ENCODE measurements at regions not wholly inside any gene's neighbourhood (a gene's known extent, or its start where the extent isn't known, plus 50 kb on each side); places are given as distances from the start of the nearest gene placed in this dataset.

DNA sequence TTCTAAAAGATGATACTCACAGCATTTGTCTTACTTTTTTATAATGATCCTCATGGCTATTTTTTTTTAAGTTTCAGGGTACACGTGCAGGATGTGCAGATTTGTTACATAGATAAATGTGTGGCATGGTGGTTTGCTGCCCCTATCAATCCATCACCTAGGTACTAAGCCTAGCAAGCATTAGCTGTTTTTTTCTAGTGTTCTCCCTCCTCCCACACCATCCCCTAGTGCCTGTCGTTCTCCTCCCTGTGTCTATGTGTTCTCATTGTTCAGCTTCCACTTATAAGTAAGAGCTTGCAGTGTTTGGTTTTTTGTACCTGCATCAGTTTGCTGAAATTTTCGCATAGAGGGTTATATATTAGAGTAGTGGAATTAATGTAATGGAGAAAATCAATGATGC lies 189.1 kb upstream of the CDH12 start:
- intact Hi-C loops (cut with micrococcal nuclease; ENCODE audit: unreplicated experiment): no loop called here
- H3K27ac ChIP-seq: no peak overlapping the region
- ChIA-PET CTCF (interaction anchor here (0.6 kb wide), 1 partner anchor 721 kb away, joined by 3 read pairs; no protein-coding TSS in a partner anchor), POLR2A (ENCODE audit: unreplicated experiment) (interaction anchor here (0.7 kb wide), 1 partner anchor 167 kb away, joined by 4 read pairs; no protein-coding TSS in a partner anchor)
- H3K36me3 ChIP-seq (ENCODE audit: low read depth): no peaks in the 10 kb centered on the region
- no peaks in the 10 kb centered on the region for H4K20me1 ChIP-seq (ENCODE audit: insufficient read depth)
- no peaks in the 10 kb centered on the region for H3K9me2 ChIP-seq (ENCODE audit: insufficient read depth)
- H3K27me3 ChIP-seq (ENCODE audit: insufficient read depth, low read depth): no peaks in the 10 kb centered on the region
- H3F3A ChIP-seq (ENCODE audit: insufficient read depth, low read depth): no peaks in the 10 kb centered on the region
- H3K79me2 ChIP-seq (ENCODE audit: low read depth): no peaks in the 10 kb centered on the region
- no peak overlapping the region for H2AFZ ChIP-seq
- H3K4me2 ChIP-seq: no peak overlapping the region
- no peak for DNase-seq
- H3K4me3 ChIP-seq: no peak overlapping the region
- TF ChIP-seq EZH2 (IDR thresholded peaks at IDR 0.05; ENCODE audit: low read depth): no peak
- TF ChIP-seq, protein P1, sequence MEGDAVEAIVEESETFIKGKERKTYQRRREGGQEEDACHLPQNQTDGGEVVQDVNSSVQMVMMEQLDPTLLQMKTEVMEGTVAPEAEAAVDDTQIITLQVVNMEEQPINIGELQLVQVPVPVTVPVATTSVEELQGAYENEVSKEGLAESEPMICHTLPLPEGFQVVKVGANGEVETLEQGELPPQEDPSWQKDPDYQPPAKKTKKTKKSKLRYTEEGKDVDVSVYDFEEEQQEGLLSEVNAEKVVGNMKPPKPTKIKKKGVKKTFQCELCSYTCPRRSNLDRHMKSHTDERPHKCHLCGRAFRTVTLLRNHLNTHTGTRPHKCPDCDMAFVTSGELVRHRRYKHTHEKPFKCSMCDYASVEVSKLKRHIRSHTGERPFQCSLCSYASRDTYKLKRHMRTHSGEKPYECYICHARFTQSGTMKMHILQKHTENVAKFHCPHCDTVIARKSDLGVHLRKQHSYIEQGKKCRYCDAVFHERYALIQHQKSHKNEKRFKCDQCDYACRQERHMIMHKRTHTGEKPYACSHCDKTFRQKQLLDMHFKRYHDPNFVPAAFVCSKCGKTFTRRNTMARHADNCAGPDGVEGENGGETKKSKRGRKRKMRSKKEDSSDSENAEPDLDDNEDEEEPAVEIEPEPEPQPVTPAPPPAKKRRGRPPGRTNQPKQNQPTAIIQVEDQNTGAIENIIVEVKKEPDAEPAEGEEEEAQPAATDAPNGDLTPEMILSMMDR (conservative IDR thresholded peaks at IDR 0.05): no peak
- no TSS peak for BruUV-seq (replicated peaks)
- H3K9me3 ChIP-seq (ENCODE audit: insufficient read depth, low read depth): no peaks in the 10 kb centered on the region
- no peaks in the 10 kb centered on the region for H3K4me1 ChIP-seq (replicated peaks; ENCODE audit: insufficient read depth)

DNA sequence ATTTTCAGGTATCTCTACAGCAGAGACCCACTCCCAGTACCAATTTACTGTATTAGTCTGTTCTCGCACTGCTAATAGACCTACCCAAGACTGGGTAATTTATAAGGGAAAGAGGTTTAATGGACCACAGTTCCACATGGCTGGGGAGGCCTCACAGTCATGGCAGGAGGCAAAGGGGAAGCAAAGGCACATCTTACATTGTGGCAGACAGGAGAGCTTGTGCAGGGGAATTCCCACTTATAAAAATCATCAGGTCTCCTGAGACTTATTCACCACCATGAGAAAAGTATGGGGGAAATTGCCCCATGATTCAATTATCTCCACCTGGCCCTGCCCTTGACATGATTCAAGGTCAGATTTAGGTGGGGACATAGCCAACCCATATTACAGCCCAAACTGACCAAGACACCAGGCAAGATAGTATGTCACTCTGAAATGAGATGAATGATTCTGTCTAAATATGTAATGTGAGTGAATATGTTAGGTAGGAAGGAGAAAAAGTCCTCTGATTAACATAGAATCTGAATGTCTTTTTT lies 182.5 kb upstream of the CDH12 start:
- no peak for DNase-seq
- H3K4me2 ChIP-seq: no peak overlapping the region
- POLR2A ChIA-PET (ENCODE audit: unreplicated experiment): no interaction called here

DNA sequence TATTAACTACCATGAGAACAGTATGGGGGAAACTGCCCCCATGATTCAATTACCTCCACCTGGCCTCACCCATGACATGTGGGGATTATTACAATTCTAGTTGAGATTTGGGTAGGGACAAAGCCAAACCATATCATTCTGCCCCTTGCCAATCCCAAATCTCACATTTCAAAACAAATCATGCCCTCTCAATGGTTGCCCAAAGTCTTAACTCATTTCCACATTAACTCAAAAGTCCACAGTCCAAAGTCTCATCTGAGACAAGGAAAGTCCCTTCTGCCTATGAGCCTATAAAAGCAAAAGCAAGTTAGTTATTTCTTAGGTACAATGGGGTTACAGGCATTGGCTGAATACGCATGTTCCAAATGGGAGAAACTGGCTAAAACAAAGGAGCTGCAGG lies 180.7 kb upstream of the CDH12 start:
- Histone ChIP-seq H3K9me2 (ENCODE audit: insufficient read depth) (no peaks in the 10 kb centered on the region), H3K4me3 (no peak overlapping the region), H3K9me3 (ENCODE audit: insufficient read depth, low read depth) (no peaks in the 10 kb centered on the region), H3K79me2 (ENCODE audit: low read depth) (no peaks in the 10 kb centered on the region), H3K4me1 (replicated peaks; ENCODE audit: insufficient read depth) (no peaks in the 10 kb centered on the region), H3K27ac (no peak overlapping the region), H3K36me3 (ENCODE audit: low read depth) (no peaks in the 10 kb centered on the region), H4K20me1 (ENCODE audit: insufficient read depth) (no peaks in the 10 kb centered on the region), H3F3A (ENCODE audit: insufficient read depth, low read depth) (no peaks in the 10 kb centered on the region), H3K4me2 (no peak overlapping the region), H3K27me3 (ENCODE audit: insufficient read depth, low read depth) (no peaks in the 10 kb centered on the region), H2AFZ (no peak overlapping the region)
- no peak for DNase-seq
- TF ChIP-seq, protein P1 (conservative IDR thresholded peaks at IDR 0.05): no peak
- TF ChIP-seq EZH2 (IDR thresholded peaks at IDR 0.05; ENCODE audit: low read depth): no peak
- ChIA-PET CTCF (interaction anchor here (0.6 kb wide), 1 partner anchor 31 kb away, joined by 3 read pairs; no protein-coding TSS in a partner anchor), POLR2A (ENCODE audit: unreplicated experiment) (no interaction called here)
- intact Hi-C loops (cut with micrococcal nuclease; ENCODE audit: unreplicated experiment): no loop called here
- BruUV-seq (replicated peaks): no TSS peak

More for the DNA sequence above, 182.5 kb upstream of the CDH12 start:
- H3K4me1 ChIP-seq (replicated peaks; ENCODE audit: insufficient read depth): no peaks in the 10 kb centered on the region
- no peaks in the 10 kb centered on the region for H3K79me2 ChIP-seq (ENCODE audit: low read depth)
- no peak for TF ChIP-seq EZH2 (IDR thresholded peaks at IDR 0.05; ENCODE audit: low read depth)
- TF ChIP-seq, protein P1 (conservative IDR thresholded peaks at IDR 0.05): no peak
- no peaks in the 10 kb centered on the region for H4K20me1 ChIP-seq (ENCODE audit: insufficient read depth)
- H3F3A ChIP-seq (ENCODE audit: insufficient read depth, low read depth): no peaks in the 10 kb centered on the region
- H3K4me3 ChIP-seq: no peak overlapping the region
- H3K27ac ChIP-seq: no peak overlapping the region
- no peaks in the 10 kb centered on the region for H3K27me3 ChIP-seq (ENCODE audit: insufficient read depth, low read depth)
- no peak overlapping the region for H2AFZ ChIP-seq
- H3K9me3 ChIP-seq (ENCODE audit: insufficient read depth, low read depth): no peaks in the 10 kb centered on the region
- intact Hi-C loops (cut with micrococcal nuclease; ENCODE audit: unreplicated experiment): no loop called here
- CTCF ChIA-PET: no interaction called here
- BruUV-seq (replicated peaks): no TSS peak
- no peaks in the 10 kb centered on the region for H3K9me2 ChIP-seq (ENCODE audit: insufficient read depth)
- H3K36me3 ChIP-seq (ENCODE audit: low read depth): no peaks in the 10 kb centered on the region

Data from PC-9 (cell line).